Upper lobe of left lung (tissue), 4 donors: ENCODE measurements at regions not wholly inside any gene's neighbourhood (a gene's known extent, or its start where the extent isn't known, plus 50 kb on each side); places are given as distances from the start of the nearest gene placed in this dataset.

Experiments used
- POLR2A ChIP-seq, 4 donors: fragments of 450-650 bp; IDR thresholded peaks; one replicate each; pipeline ENCODE4 v1.5.1; 2016 to 2017; ENCODE audit warnings: antibody characterized with exemption in 4 of 4, mild to moderate bottlenecking in 2 of 4
- TF ChIP-seq, protein P1 (sequence below), 6 experiments: fragments of 450-650 bp in 4 of 6; fragments of 200-600 bp in 2 of 6; sonication (generic) in 2 of 6; IDR thresholded peaks; one replicate each; pipeline ENCODE4 v1.5.1; 2016 to 2019; ENCODE audit warnings: antibody characterized with exemption in 6 of 6

DNA sequence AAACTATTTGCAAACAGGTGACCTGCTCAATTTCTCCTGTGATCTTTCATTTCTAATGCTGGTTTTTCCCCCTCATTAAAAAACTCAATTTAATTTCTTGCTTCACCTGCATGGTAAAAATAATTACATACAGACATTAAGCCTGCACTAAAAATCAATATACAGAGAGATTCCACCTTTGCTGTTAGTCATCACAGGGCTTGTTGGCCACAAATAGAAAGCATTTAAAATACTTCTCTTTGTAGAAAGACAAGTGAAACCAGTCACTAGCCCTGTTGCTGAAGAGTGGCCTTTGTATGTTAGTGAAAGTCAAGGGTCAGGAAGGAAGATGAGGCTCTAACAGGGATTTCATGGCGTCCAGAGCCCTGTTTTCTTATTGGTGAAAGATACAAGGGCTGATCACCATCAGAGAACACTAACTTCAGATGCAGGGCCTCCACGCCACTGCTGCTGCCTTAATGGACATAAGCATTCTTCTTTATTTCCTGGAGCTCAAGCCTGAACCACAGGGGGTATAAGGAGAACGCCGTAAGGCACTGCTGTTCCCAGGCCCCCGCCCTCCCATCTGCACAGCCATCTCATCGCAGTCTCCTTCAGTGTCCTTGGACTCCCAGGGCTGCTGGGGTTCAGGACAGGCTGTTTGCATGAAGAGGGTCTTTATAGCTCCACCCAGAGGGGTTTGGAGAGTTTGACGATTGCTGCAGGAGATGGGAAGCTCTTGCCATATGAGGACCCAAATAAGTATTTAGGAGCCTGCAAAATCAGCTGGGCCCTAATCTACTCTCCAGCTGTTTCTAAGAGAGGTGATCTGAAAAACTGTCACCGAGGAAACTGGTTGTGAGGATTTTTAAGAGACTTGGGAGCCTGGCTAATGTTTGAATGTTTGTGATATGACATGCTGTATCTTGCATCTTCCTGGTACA lies 117.3 kb upstream of the IRF2BP2 start:
- TF ChIP-seq, protein P1, sequence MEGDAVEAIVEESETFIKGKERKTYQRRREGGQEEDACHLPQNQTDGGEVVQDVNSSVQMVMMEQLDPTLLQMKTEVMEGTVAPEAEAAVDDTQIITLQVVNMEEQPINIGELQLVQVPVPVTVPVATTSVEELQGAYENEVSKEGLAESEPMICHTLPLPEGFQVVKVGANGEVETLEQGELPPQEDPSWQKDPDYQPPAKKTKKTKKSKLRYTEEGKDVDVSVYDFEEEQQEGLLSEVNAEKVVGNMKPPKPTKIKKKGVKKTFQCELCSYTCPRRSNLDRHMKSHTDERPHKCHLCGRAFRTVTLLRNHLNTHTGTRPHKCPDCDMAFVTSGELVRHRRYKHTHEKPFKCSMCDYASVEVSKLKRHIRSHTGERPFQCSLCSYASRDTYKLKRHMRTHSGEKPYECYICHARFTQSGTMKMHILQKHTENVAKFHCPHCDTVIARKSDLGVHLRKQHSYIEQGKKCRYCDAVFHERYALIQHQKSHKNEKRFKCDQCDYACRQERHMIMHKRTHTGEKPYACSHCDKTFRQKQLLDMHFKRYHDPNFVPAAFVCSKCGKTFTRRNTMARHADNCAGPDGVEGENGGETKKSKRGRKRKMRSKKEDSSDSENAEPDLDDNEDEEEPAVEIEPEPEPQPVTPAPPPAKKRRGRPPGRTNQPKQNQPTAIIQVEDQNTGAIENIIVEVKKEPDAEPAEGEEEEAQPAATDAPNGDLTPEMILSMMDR (IDR thresholded peaks at IDR 0.05), result no peak
- no peak for TF ChIP-seq POLR2A (IDR thresholded peaks at IDR 0.05)
